ENCODE measurements at regions not wholly inside any gene's neighbourhood (a gene's known extent, or its start where the extent isn't known, plus 50 kb on each side); places are given as distances from the start of the nearest gene placed in this dataset.

DNA sequence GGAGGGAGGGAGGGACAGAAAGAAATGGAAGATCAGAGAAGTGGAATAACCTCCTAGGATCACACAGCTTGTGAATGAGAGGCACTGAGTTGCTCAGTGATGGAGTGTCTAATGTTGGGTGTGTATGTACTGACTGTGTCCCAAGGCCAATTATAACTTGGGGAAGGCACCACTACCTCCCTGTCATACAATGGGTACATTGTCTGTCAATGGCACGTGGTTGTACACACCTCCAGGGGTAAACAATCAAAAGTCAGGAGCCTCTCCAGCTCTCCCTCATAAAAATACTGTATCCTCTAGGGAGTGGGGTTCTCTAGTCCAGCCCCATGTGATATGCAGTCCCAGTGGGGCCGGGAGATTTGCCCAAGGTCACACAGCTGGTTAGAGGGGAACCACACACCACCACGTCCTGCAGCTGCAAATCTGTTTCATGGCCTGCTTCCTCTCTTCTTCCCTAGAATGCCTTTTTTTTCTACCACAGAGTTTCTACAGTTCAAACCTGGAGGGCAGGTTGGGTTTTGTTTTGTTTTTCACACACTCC is 112.5 kb downstream of the SNX5 start (continued):
- peak; percentile 94 for TF ChIP-seq SMAD3 (CRISPR knock-in tag; IDR thresholded peaks at IDR 0.05)
- TF ChIP-seq ZNF678 (CRISPR knock-in tag; IDR thresholded peaks at IDR 0.05): no peak
- TF ChIP-seq ZNF431 (CRISPR knock-in tag; IDR thresholded peaks at IDR 0.05; ENCODE audit: borderline replicate concordance, low read depth): no peak; the same call in 1 of the 2 replicates
- no peak for TF ChIP-seq PAWR (CRISPR knock-in tag; IDR thresholded peaks at IDR 0.05; ENCODE audit: borderline replicate concordance)
- no peak for TF ChIP-seq RBM39 (IDR thresholded peaks at IDR 0.05; ENCODE audit: low read depth, low read length, poor library complexity, severe bottlenecking)
- peak; percentile 87 for TF ChIP-seq HNF4A (CRISPR knock-in tag; IDR thresholded peaks at IDR 0.05)
- TF ChIP-seq TFDP2 (CRISPR knock-in tag; IDR thresholded peaks at IDR 0.05): no peak; the same call in 1 of the 2 replicates
- 0 out of 2 replicates have a peak, but pooled peaks have one; percentile 22 for TF ChIP-seq HNRNPL (IDR thresholded peaks at IDR 0.05; ENCODE audit: low read depth, low read length)
- TF ChIP-seq, protein P1, sequence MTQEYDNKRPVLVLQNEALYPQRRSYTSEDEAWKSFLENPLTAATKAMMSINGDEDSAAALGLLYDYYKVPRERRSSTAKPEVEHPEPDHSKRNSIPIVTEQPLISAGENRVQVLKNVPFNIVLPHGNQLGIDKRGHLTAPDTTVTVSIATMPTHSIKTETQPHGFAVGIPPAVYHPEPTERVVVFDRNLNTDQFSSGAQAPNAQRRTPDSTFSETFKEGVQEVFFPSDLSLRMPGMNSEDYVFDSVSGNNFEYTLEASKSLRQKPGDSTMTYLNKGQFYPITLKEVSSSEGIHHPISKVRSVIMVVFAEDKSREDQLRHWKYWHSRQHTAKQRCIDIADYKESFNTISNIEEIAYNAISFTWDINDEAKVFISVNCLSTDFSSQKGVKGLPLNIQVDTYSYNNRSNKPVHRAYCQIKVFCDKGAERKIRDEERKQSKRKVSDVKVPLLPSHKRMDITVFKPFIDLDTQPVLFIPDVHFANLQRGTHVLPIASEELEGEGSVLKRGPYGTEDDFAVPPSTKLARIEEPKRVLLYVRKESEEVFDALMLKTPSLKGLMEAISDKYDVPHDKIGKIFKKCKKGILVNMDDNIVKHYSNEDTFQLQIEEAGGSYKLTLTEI (CRISPR knock-in tag; conservative IDR thresholded peaks at IDR 0.05): no peak
- TF ChIP-seq AGO2 (optimal IDR thresholded peaks at IDR 0.05; ENCODE audit: low read depth, low read length): no peak
- TF ChIP-seq BHLHE40 (IDR thresholded peaks at IDR 0.05; ENCODE audit: low read length): peak; percentile 96
- TF ChIP-seq ZNF101 (CRISPR knock-in tag; IDR thresholded peaks at IDR 0.05; ENCODE audit: borderline replicate concordance, low read depth): no peak
- TF ChIP-seq, protein P2, sequence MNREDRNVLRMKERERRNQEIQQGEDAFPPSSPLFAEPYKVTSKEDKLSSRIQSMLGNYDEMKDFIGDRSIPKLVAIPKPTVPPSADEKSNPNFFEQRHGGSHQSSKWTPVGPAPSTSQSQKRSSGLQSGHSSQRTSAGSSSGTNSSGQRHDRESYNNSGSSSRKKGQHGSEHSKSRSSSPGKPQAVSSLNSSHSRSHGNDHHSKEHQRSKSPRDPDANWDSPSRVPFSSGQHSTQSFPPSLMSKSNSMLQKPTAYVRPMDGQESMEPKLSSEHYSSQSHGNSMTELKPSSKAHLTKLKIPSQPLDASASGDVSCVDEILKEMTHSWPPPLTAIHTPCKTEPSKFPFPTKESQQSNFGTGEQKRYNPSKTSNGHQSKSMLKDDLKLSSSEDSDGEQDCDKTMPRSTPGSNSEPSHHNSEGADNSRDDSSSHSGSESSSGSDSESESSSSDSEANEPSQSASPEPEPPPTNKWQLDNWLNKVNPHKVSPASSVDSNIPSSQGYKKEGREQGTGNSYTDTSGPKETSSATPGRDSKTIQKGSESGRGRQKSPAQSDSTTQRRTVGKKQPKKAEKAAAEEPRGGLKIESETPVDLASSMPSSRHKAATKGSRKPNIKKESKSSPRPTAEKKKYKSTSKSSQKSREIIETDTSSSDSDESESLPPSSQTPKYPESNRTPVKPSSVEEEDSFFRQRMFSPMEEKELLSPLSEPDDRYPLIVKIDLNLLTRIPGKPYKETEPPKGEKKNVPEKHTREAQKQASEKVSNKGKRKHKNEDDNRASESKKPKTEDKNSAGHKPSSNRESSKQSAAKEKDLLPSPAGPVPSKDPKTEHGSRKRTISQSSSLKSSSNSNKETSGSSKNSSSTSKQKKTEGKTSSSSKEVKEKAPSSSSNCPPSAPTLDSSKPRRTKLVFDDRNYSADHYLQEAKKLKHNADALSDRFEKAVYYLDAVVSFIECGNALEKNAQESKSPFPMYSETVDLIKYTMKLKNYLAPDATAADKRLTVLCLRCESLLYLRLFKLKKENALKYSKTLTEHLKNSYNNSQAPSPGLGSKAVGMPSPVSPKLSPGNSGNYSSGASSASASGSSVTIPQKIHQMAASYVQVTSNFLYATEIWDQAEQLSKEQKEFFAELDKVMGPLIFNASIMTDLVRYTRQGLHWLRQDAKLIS (CRISPR knock-in tag; IDR thresholded peaks at IDR 0.05): no peak
- peak; percentile 56 for TF ChIP-seq ZNF430 (CRISPR knock-in tag; IDR thresholded peaks at IDR 0.05)
- TF ChIP-seq REST (IDR thresholded peaks at IDR 0.05; ENCODE audit: borderline replicate concordance in 1 of 2, low read depth in 1 of 2, low read length in 2 of 2): peak in 1 of 2 experiments; percentile 42; a peak in 2 of 4 replicates
- no peak for TF ChIP-seq NFIB (CRISPR knock-in tag; IDR thresholded peaks at IDR 0.05; ENCODE audit: borderline replicate concordance)
- TF ChIP-seq ZBTB25 (CRISPR knock-in tag; IDR thresholded peaks at IDR 0.05): peak; percentile 16; the same call in 1 of the 2 replicates

Measured in HepG2 (cell line).